ENCODE measurements at regions not wholly inside any gene's neighbourhood (a gene's known extent, or its start where the extent isn't known, plus 50 kb on each side); places are given as distances from the start of the nearest gene placed in this dataset.

DNA sequence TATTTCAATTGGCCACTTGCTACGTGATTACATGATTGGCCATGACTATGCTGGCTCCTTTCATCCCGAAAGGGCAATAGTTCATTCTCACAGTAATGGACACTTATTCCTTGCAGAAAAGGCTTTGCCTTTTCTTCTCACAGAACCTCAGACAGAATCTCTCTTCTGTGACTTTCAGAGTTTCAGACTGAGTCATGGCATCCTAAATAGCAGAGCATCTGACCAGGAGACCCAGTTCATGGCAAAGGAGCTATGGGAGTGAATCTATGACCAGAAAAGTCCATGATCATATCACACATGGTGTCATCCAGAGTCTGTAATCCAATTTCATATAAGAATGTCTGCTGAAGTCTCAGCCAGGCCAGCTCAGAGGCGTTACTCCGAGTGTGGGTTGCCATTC, 263.3 kb upstream of the CLNK start:
- no peaks in the 10 kb centered on the region for H3K27me3 ChIP-seq
- H3K27ac ChIP-seq: no peak overlapping the region
- H3K4me1 ChIP-seq: no peaks in the 10 kb centered on the region
- H3K4me3 ChIP-seq: no peak overlapping the region
- no peaks in the 10 kb centered on the region for H3K36me3 ChIP-seq
- no peaks in the 10 kb centered on the region for H3K9me3 ChIP-seq
- DNase-seq: no peak
- no peak for TF ChIP-seq POLR2A (IDR thresholded peaks at IDR 0.05)
- TF ChIP-seq, protein P1, sequence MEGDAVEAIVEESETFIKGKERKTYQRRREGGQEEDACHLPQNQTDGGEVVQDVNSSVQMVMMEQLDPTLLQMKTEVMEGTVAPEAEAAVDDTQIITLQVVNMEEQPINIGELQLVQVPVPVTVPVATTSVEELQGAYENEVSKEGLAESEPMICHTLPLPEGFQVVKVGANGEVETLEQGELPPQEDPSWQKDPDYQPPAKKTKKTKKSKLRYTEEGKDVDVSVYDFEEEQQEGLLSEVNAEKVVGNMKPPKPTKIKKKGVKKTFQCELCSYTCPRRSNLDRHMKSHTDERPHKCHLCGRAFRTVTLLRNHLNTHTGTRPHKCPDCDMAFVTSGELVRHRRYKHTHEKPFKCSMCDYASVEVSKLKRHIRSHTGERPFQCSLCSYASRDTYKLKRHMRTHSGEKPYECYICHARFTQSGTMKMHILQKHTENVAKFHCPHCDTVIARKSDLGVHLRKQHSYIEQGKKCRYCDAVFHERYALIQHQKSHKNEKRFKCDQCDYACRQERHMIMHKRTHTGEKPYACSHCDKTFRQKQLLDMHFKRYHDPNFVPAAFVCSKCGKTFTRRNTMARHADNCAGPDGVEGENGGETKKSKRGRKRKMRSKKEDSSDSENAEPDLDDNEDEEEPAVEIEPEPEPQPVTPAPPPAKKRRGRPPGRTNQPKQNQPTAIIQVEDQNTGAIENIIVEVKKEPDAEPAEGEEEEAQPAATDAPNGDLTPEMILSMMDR (IDR thresholded peaks at IDR 0.05): no peak

DNA sequence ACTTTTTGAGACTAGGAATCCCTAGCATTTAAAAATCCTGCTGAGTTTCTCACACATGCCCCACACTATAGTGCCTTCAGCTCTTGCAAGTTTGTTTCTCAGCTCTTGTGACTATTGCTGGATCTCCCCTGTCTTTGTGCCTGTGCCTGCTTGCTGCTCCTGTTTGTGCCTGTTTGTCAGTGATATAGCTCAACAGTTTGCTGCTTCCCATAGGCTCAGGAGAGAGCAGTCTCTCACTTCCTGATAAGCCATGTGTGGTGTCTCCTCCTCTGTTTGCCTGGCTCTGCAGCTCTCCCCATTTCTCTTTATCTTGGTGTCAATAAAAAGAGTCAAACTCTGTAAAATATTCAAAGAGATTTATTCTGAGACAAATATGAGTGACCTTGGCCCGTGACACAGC, 259.8 kb upstream of the CLNK start:
- no peak overlapping the region for H3K4me3 ChIP-seq
- no peaks in the 10 kb centered on the region for H3K27me3 ChIP-seq
- TF ChIP-seq, protein P1 (IDR thresholded peaks at IDR 0.05): no peak
- TF ChIP-seq POLR2A (IDR thresholded peaks at IDR 0.05): no peak
- H3K9me3 ChIP-seq: no peaks in the 10 kb centered on the region
- no peak overlapping the region for H3K27ac ChIP-seq
- no peaks in the 10 kb centered on the region for H3K36me3 ChIP-seq
- DNase-seq: no peak
- H3K4me1 ChIP-seq: no peaks in the 10 kb centered on the region

DNA sequence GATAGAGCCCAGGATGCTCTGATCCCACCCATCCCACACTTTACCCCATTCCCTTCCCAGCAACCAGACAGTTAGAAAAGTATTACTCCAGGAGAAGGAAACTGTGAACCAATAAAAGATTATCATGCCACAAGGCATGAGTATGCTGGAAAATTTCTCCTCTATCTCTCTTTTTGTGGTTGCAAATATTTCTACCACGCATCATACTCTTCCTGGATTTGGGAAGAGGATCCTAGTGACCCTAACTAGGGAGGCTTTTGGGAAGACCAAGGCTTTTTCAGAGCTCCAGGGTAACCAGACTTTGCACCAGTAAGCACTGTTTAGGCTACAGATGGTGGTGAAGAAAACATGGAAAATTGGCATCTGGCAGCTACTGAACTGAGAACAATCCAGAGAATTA, 257.6 kb upstream of the CLNK start:
- TF ChIP-seq, protein P1 (IDR thresholded peaks at IDR 0.05): no peak
- no peak for TF ChIP-seq POLR2A (IDR thresholded peaks at IDR 0.05)
- no peak for DNase-seq
- H3K27me3 ChIP-seq: no peaks in the 10 kb centered on the region
- no peaks in the 10 kb centered on the region for H3K36me3 ChIP-seq
- no peak overlapping the region for H3K27ac ChIP-seq
- H3K4me3 ChIP-seq: no peak overlapping the region
- H3K4me1 ChIP-seq: no peaks in the 10 kb centered on the region
- no peaks in the 10 kb centered on the region for H3K9me3 ChIP-seq

DNA sequence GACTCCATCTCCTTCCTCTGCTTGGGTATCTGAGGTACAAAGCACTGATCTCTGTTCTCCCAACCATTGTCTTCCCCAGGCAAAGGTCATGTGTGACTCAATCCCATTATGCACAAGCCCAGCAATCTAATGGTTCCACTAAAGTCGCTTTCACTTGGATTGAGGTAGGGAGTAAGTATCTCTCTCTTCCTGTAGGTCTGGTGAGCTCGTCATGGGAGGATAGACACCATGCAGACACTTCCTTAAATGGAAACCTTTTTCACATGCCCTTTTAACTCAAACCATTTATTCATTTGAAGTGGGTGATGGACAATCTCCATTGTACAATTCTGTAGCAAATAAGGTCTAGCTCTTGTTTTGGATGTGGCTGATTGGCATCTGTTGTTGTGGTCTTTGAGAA, 245.2 kb upstream of the CLNK start:
- H3K27me3 ChIP-seq: no peaks in the 10 kb centered on the region

DNA sequence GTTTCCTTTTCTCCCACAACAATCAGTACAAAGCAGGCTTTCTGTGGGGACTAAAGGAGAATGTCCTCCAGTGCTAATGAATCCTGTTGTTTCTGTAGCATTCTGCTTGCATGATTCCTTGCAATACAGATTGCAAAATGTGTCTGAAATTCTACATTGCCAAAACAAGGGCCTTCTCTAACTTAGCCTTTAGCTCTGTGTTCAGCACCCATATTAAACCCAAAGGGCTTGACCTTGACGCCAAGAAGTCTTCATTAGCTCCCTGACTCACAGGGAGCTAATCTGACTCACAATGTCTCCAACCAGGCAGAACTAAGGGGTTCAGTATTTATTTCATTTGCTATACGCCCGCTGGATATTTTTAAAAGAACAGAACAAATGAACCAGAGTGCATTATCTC, 241.4 kb upstream of the CLNK start:
- no peak overlapping the region for H3K27ac ChIP-seq
- no peaks in the 10 kb centered on the region for H3K27me3 ChIP-seq
- TF ChIP-seq POLR2A (IDR thresholded peaks at IDR 0.05): no peak
- TF ChIP-seq, protein P1 (IDR thresholded peaks at IDR 0.05): no peak
- no peaks in the 10 kb centered on the region for H3K36me3 ChIP-seq
- H3K9me3 ChIP-seq: no peaks in the 10 kb centered on the region
- H3K4me1 ChIP-seq: no peaks in the 10 kb centered on the region
- no peak overlapping the region for H3K4me3 ChIP-seq
- DNase-seq: no peak

More for the DNA sequence above, 245.2 kb upstream of the CLNK start:
- Histone ChIP-seq H3K4me3 (no peak overlapping the region), H3K4me1 (no peaks in the 10 kb centered on the region), H3K9me3 (no peaks in the 10 kb centered on the region), H3K27ac (no peak overlapping the region), H3K36me3 (no peaks in the 10 kb centered on the region)
- DNase-seq: no peak
- TF ChIP-seq, protein P1 (IDR thresholded peaks at IDR 0.05): no peak

DNA sequence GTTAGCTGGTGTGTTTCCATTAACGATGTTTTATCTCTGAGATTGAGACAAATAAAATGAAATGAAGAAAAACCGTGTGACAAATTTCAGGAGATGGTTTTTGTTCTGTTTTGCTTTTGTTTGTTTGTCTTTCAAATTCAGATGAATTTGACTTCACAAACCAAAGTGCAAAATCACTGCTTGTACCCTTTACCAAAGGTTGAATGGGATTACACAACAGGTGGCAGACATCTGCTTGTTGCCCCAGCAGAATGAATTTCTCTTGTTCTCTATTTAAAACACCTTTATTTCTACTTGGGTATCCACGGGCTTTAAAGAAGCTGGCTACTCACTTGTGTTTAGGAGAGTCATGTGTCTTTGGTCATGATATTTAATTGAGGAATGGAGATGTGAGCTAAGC, 239.7 kb upstream of the CLNK start:
- no peak for DNase-seq
- TF ChIP-seq, protein P1 (IDR thresholded peaks at IDR 0.05): no peak
- TF ChIP-seq POLR2A (IDR thresholded peaks at IDR 0.05): no peak

More for the DNA sequence above, 239.7 kb upstream of the CLNK start:
- Histone ChIP-seq H3K4me3 (no peak overlapping the region), H3K27ac (no peak overlapping the region), H3K36me3 (no peaks in the 10 kb centered on the region), H3K9me3 (no peaks in the 10 kb centered on the region), H3K27me3 (no peaks in the 10 kb centered on the region), H3K4me1 (no peaks in the 10 kb centered on the region)
